HG03521 (cell line): ENCODE measurements at regions not wholly inside any gene's neighbourhood (a gene's known extent, or its start where the extent isn't known, plus 50 kb on each side); places are given as distances from the start of the nearest gene placed in this dataset.
"Not testable (repeated sequence)": the region's sequence is repeated elsewhere in the genome, so short reads cannot be mapped to it uniquely, and the experiment has no call there.

Source experiments
- ATAC-seq: cut with Tn5 transposase; IDR thresholded peaks from one replicate; pipeline ENCODE4 v1.9.1; 2021; ENCODE audit warnings: mild to moderate bottlenecking, moderate library complexity; ENCODE audit not compliant: unreplicated experiment

- ATAC-seq, result no peak
These were observed 239.1 kb upstream of the ARID2 start for GRCh38 chr12:45490232-45490881.

- no peak for ATAC-seq
These were observed 235.2 kb upstream of the ARID2 start for GRCh38 chr12:45494279-45494678.

- no peak for ATAC-seq
These were observed 230.9 kb upstream of the ARID2 start for GRCh38 chr12:45498645-45499044.

- no peak for ATAC-seq
These were observed 226.9 kb upstream of the ARID2 start for GRCh38 chr12:45502481-45503128.

- ATAC-seq, result no peak
These were observed 225.6 kb upstream of the ARID2 start for GRCh38 chr12:45503899-45504298.

- ATAC-seq, result no peak
These were observed 225.0 kb upstream of the ARID2 start for GRCh38 chr12:45504316-45505010.

- ATAC-seq, result no peak
These were observed 220.3 kb upstream of the ARID2 start for GRCh38 chr12:45509187-45509586.

- ATAC-seq, result no peak
These were observed 219.9 kb upstream of the ARID2 start for GRCh38 chr12:45509621-45510020.

- ATAC-seq, result no peak
These were observed 212.1 kb upstream of the ARID2 start for GRCh38 chr12:45517381-45517780.

GRCh38 chr12:45518291-45519235, 210.9 kb upstream of the ARID2 start:
- ATAC-seq, result no peak

- no peak for ATAC-seq
These were observed 207.3 kb upstream of the ARID2 start for GRCh38 chr12:45522227-45522626.

GRCh38 chr12:45526823-45527222, 202.7 kb upstream of the ARID2 start:
- ATAC-seq, result not testable (repeated sequence)

- no peak for ATAC-seq
These were observed 197.4 kb upstream of the ARID2 start for GRCh38 chr12:45532113-45532512.

- no peak for ATAC-seq
These were observed 193.8 kb upstream of the ARID2 start for GRCh38 chr12:45535610-45536180.

GRCh38 chr12:45536284-45536683, 193.2 kb upstream of the ARID2 start:
- no peak for ATAC-seq

GRCh38 chr12:45540661-45541341, 188.7 kb upstream of the ARID2 start:
- no peak for ATAC-seq

- ATAC-seq, result peak; percentile 72
These were observed 185.6 kb upstream of the ARID2 start for GRCh38 chr12:45543887-45544286.

- ATAC-seq, result no peak
These were observed 183.0 kb upstream of the ARID2 start for GRCh38 chr12:45546545-45546944.

- ATAC-seq, result no peak
These were observed 182.4 kb upstream of the ARID2 start for GRCh38 chr12:45547132-45547531.

GRCh38 chr12:45547822-45548221, 181.7 kb upstream of the ARID2 start:
- no peak for ATAC-seq
